Right lobe of liver (tissue), 4 donors: ENCODE measurements at regions not wholly inside any gene's neighbourhood (a gene's known extent, or its start where the extent isn't known, plus 50 kb on each side); places are given as distances from the start of the nearest gene placed in this dataset.

ENCODE experiments used
- POLR2A ChIP-seq: fragments of 450-650 bp; IDR thresholded peaks from one replicate; pipeline ENCODE4 v1.6.1; 2017; ENCODE audit warnings: antibody characterized with exemption, mild to moderate bottlenecking
- TF ChIP-seq, protein P1 (sequence below), 4 donors: fragments of 200-600 bp in 3 of 4; fragments of 450-650 bp in 1 of 4; IDR thresholded peaks; one replicate each; pipeline versions ENCODE4 v1.5.1 to v1.8.0; 2016 to 2022; ENCODE audit warnings: antibody characterized with exemption in 4 of 4, mild to moderate bottlenecking in 2 of 4
- donor health status: DM: no; HTN: no; CAD: no.
- donor health status: DM: no; HTN: no; CAD: no.
- donor health status: DM: no; HTN: yes; CAD: no.

- TF ChIP-seq, protein P1, sequence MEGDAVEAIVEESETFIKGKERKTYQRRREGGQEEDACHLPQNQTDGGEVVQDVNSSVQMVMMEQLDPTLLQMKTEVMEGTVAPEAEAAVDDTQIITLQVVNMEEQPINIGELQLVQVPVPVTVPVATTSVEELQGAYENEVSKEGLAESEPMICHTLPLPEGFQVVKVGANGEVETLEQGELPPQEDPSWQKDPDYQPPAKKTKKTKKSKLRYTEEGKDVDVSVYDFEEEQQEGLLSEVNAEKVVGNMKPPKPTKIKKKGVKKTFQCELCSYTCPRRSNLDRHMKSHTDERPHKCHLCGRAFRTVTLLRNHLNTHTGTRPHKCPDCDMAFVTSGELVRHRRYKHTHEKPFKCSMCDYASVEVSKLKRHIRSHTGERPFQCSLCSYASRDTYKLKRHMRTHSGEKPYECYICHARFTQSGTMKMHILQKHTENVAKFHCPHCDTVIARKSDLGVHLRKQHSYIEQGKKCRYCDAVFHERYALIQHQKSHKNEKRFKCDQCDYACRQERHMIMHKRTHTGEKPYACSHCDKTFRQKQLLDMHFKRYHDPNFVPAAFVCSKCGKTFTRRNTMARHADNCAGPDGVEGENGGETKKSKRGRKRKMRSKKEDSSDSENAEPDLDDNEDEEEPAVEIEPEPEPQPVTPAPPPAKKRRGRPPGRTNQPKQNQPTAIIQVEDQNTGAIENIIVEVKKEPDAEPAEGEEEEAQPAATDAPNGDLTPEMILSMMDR (IDR thresholded peaks at IDR 0.05): no peak
- no peak for TF ChIP-seq POLR2A
Measured at GRCh38 chr22:48645766-48646165, 1181.9 kb downstream of the BRD1 start.
